ENCODE measurements at regions not wholly inside any gene's neighbourhood (a gene's known extent, or its start where the extent isn't known, plus 50 kb on each side); places are given as distances from the start of the nearest gene placed in this dataset.
"Not testable (repeated sequence)": the region's sequence is repeated elsewhere in the genome, so short reads cannot be mapped to it uniquely, and the experiment has no call there.

- no peak for DNase-seq
Observed at GRCh38 chr5:72586788-72587530, 79.7 kb upstream of the ZNF366 start.

GRCh38 chr5:72584466-72584865 lies 77.3 kb upstream of the ZNF366 start:
- no peak for DNase-seq

- DNase-seq = not testable (repeated sequence)
Observed at GRCh38 chr5:72579290-72579689, 72.1 kb upstream of the ZNF366 start.

- no peak for DNase-seq
Observed at GRCh38 chr5:72572236-72572765, 65.1 kb upstream of the ZNF366 start.

- no peak for DNase-seq
Observed at GRCh38 chr5:72569408-72569944, 62.3 kb upstream of the ZNF366 start.

GRCh38 chr5:72566746-72567145 lies 59.5 kb upstream of the ZNF366 start:
- DNase-seq = no peak

- no peak for DNase-seq
Observed at GRCh38 chr5:72565513-72566289, 58.5 kb upstream of the ZNF366 start.

GRCh38 chr5:72562717-72563116 lies 55.5 kb upstream of the ZNF366 start:
- DNase-seq = no peak

- DNase-seq = no peak
Observed at GRCh38 chr5:72561148-72561972, 54.1 kb upstream of the ZNF366 start.

GRCh38 chr5:72559866-72560766 lies 52.9 kb upstream of the ZNF366 start:
- DNase-seq = no peak

GRCh38 chr5:72558383-72558782 lies 51.2 kb upstream of the ZNF366 start:
- DNase-seq = no peak

- DNase-seq = no peak
Observed at GRCh38 chr5:72558046-72558336, 50.8 kb upstream of the ZNF366 start.

GRCh38 chr5:72557167-72558045 lies 50.2 kb upstream of the ZNF366 start:
- DNase-seq = no peak
